Subcutaneous abdominal adipose tissue (tissue), 5 donors: ENCODE measurements at regions not wholly inside any gene's neighbourhood (a gene's known extent, or its start where the extent isn't known, plus 50 kb on each side); places are given as distances from the start of the nearest gene placed in this dataset.

ENCODE experiments used
- H3K27ac ChIP-seq: one replicate; pipeline ENCODE4 v1.7.0; 2013; ENCODE audit warnings: low read depth, mild to moderate bottlenecking, inconsistent platforms, low read length, moderate library complexity
- H3K27me3 ChIP-seq, 5 donors: one replicate each; pipeline ENCODE4 v1.7.0; 2013; ENCODE audit warnings: low read length in 5 of 5, inconsistent platforms in 1 of 5; ENCODE audit not compliant: control insufficient read depth in 5 of 5, insufficient read depth in 4 of 5
- H3K36me3 ChIP-seq, 5 donors: one replicate each; pipeline ENCODE4 v1.7.0; 2013; ENCODE audit warnings: low read length in 5 of 5; ENCODE audit not compliant: control insufficient read depth in 5 of 5, insufficient read depth in 5 of 5
- H3K4me1 ChIP-seq, 5 donors: one replicate each; pipeline ENCODE4 v1.7.0; 2013; ENCODE audit warnings: low read length in 5 of 5, mild to moderate bottlenecking in 3 of 5, moderate library complexity in 1 of 5; ENCODE audit not compliant: control insufficient read depth in 5 of 5, insufficient read depth in 5 of 5
- H3K4me3 ChIP-seq, 5 donors: one replicate each; pipeline ENCODE4 v1.7.0; 2013; ENCODE audit warnings: low read length in 5 of 5, low read depth in 1 of 5
- H3K9ac ChIP-seq, 5 donors: one replicate each; pipeline ENCODE4 v1.7.0; 2013; ENCODE audit warnings: low read length in 5 of 5, mild to moderate bottlenecking in 4 of 5, moderate library complexity in 3 of 5
- H3K9me3 ChIP-seq, 5 donors: one replicate each; pipeline ENCODE4 v1.7.0; 2013; ENCODE audit warnings: low read length in 5 of 5; ENCODE audit not compliant: control insufficient read depth in 5 of 5
- donor health status: healthy.
- donor health status: healthy.
- donor health status: healthy.
- donor health status: healthy.
- donor health status: healthy.

GRCh38 chr2:163182764-163183354 lies 344.3 kb upstream of the KCNH7 start:
- Histone ChIP-seq H3K9ac (no peak overlapping the region), H3K9me3 (no peaks in the 10 kb centered on the region), H3K27me3 (no peaks in the 10 kb centered on the region), H3K27ac (no peak overlapping the region), H3K36me3 (no peaks in the 10 kb centered on the region), H3K4me1 (peaks cover 0 to 1% (median 0%) of the 10 kb centered on the region in 5 donors), H3K4me3 (no peak overlapping the region)

- H3K4me1 ChIP-seq = no peaks in the 10 kb centered on the region
- H3K27me3 ChIP-seq = no peaks in the 10 kb centered on the region
- H3K9me3 ChIP-seq = no peaks in the 10 kb centered on the region
- no peak overlapping the region for H3K9ac ChIP-seq
- no peak overlapping the region for H3K4me3 ChIP-seq
- no peak overlapping the region for H3K27ac ChIP-seq
- H3K36me3 ChIP-seq = no peaks in the 10 kb centered on the region
Observed at GRCh38 chr2:163177592-163177991, 339.0 kb upstream of the KCNH7 start.

- no peaks in the 10 kb centered on the region for H3K4me1 ChIP-seq
- no peak overlapping the region for H3K4me3 ChIP-seq
- no peak overlapping the region for H3K27ac ChIP-seq
- H3K27me3 ChIP-seq = no peaks in the 10 kb centered on the region
- no peak overlapping the region for H3K9ac ChIP-seq
- no peaks in the 10 kb centered on the region for H3K36me3 ChIP-seq
- H3K9me3 ChIP-seq = no peaks in the 10 kb centered on the region
Observed at GRCh38 chr2:163175294-163175693, 336.7 kb upstream of the KCNH7 start.

DNA sequence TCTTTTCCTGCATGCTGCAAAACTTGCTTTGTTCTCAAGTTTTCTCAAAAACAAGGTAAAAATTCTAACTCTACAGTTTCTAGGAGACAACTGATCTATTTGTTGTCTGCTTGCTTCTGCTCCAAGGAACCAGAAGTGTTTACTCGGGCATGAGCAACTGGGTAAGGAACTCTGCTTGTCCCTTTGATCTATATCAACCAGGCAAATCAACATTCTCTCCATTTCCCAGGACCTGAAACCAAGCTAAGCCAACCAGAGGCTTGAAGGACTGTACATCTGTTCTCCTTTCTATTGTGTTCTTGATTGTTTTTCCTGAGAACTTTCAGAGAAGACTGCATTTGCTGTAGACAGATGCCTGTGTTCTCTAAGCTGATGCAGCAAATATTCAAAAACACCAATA lies 335.0 kb upstream of the KCNH7 start:
- H3K4me3 ChIP-seq = no peak overlapping the region
- no peak overlapping the region for H3K27ac ChIP-seq
- no peaks in the 10 kb centered on the region for H3K27me3 ChIP-seq
- H3K9me3 ChIP-seq = no peaks in the 10 kb centered on the region
- H3K9ac ChIP-seq = no peak overlapping the region
- H3K36me3 ChIP-seq = no peaks in the 10 kb centered on the region
- H3K4me1 ChIP-seq = peaks cover 0 to 3% (median 0%) of the 10 kb centered on the region in 5 donors

DNA sequence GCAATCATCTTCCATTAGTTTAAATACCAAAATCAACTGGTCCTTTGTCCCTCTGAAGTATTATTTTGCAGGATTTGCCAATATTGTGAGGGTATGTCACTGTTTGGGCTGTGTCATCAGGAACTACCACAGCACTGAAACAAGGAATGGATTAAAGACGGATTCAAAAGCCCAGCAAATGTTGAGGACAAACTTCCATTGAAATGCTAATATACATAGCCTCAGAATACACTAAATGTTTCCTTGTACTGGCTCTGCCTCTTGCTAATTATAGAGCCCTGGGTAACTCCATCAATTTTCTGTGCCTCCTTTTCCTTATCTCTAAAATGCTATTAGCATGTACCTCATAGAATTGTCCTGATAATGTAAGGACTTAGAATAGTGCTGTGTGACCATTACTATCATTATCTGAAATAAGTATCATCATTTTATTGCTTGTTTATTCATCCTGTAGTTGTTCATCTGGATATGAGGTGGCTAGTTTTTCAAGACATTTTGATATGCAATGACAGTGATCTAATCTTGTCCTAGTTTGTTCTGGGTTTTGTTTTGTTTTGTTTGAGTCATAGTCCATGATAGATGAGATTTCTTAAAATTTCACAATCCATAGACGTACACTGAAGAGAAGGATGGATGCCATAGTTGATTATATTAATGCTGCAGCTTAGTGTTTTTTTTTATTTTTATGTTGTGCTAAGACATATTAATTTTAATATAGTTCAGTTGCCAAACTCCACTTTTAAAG lies 333.4 kb upstream of the KCNH7 start:
- H3K36me3 ChIP-seq = no peaks in the 10 kb centered on the region
- no peaks in the 10 kb centered on the region for H3K9me3 ChIP-seq
- H3K4me3 ChIP-seq = no peak overlapping the region
- no peaks in the 10 kb centered on the region for H3K27me3 ChIP-seq
- H3K9ac ChIP-seq = no peak overlapping the region
- H3K27ac ChIP-seq = no peak overlapping the region
- H3K4me1 ChIP-seq = peaks cover 0 to 3% (median 0%) of the 10 kb centered on the region in 5 donors

- no peak overlapping the region for H3K9ac ChIP-seq
- no peak overlapping the region for H3K27ac ChIP-seq
- no peaks in the 10 kb centered on the region for H3K27me3 ChIP-seq
- H3K4me3 ChIP-seq = no peak overlapping the region
- H3K4me1 ChIP-seq = no peaks in the 10 kb centered on the region
- H3K9me3 ChIP-seq = no peaks in the 10 kb centered on the region
- no peaks in the 10 kb centered on the region for H3K36me3 ChIP-seq
Observed at GRCh38 chr2:163157891-163158496, 319.4 kb upstream of the KCNH7 start.

DNA sequence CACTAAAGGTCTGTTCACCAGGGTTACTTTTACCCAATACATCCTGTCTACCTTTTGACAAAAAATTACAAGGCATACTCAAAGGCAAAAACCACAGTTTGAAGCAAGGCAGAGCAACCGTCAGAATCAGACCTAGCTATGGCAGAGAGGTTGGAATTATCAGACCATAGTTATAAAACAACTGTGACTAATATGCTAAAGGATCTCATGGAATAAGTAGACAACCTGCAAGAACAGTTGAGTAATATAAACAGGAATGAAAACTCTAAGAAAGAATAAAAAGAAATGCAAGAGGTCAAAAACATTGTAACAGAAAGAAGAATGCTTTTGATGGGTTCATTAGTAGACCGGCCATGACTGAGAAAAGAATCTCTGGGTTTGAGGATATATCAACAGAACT lies 318.8 kb upstream of the KCNH7 start:
- Histone ChIP-seq H3K36me3 (no peaks in the 10 kb centered on the region), H3K27ac (no peak overlapping the region), H3K4me3 (no peak overlapping the region), H3K4me1 (no peaks in the 10 kb centered on the region), H3K27me3 (no peaks in the 10 kb centered on the region), H3K9me3 (no peaks in the 10 kb centered on the region), H3K9ac (no peak overlapping the region)

GRCh38 chr2:163155925-163156324 lies 317.4 kb upstream of the KCNH7 start:
- no peaks in the 10 kb centered on the region for H3K27me3 ChIP-seq
- H3K9me3 ChIP-seq = no peaks in the 10 kb centered on the region
- no peak overlapping the region for H3K4me3 ChIP-seq
- no peaks in the 10 kb centered on the region for H3K36me3 ChIP-seq
- no peak overlapping the region for H3K9ac ChIP-seq
- H3K27ac ChIP-seq = no peak overlapping the region
- H3K4me1 ChIP-seq = no peaks in the 10 kb centered on the region

GRCh38 chr2:163155279-163155883 lies 316.8 kb upstream of the KCNH7 start:
- Histone ChIP-seq H3K9ac (no peak overlapping the region), H3K4me3 (no peak overlapping the region), H3K27ac (no peak overlapping the region), H3K36me3 (no peaks in the 10 kb centered on the region), H3K9me3 (no peaks in the 10 kb centered on the region), H3K27me3 (no peaks in the 10 kb centered on the region), H3K4me1 (no peaks in the 10 kb centered on the region)

DNA sequence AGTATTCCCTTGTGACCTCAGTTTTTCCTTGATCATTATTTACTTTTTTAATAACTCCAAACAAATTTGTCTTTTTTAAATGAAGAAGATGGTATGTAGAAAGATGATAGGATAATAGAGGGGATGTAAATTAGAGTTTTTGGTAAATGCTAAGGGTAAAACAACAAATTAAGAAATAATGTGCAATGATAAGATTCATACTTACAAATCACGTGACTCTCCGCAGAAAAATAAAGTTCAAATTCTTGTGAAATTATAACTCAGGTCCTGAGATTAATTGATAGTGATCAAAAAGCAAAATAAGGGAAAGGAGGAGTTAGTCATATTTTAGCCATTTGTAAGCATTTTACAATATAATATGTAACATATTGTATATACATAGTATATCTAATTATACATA lies 304.1 kb upstream of the KCNH7 start:
- Histone ChIP-seq H3K27ac (no peak overlapping the region), H3K9me3 (peaks cover 0 to 8% (median 3%) of the 10 kb centered on the region in 5 donors), H3K27me3 (no peaks in the 10 kb centered on the region), H3K36me3 (no peaks in the 10 kb centered on the region), H3K9ac (no peak overlapping the region), H3K4me1 (no peaks in the 10 kb centered on the region), H3K4me3 (no peak overlapping the region)
